HFFc6 (cell line): ENCODE measurements at regions not wholly inside any gene's neighbourhood (a gene's known extent, or its start where the extent isn't known, plus 50 kb on each side); places are given as distances from the start of the nearest gene placed in this dataset.

Experiments used
- DNase-seq: peaks from one replicate; pipeline ENCODE4 v3.0.0-alpha.2; 2018
- H3K27ac Mint-ChIP-seq: 2 replicates; pipeline ENCODE4 v1.8.0; 2020; ENCODE audit warnings: mild to moderate bottlenecking, mixed read lengths
- H3K27me3 Mint-ChIP-seq: 2 replicates; pipeline ENCODE4 v1.8.0; 2021; ENCODE audit warnings: mild to moderate bottlenecking, moderate library complexity, mixed read lengths; ENCODE audit not compliant: insufficient read depth
- H3K36me3 Mint-ChIP-seq: 2 replicates; pipeline ENCODE4 v1.8.0; 2021; ENCODE audit warnings: low read depth, mixed read lengths
- H3K4me1 Mint-ChIP-seq: 2 replicates; pipeline ENCODE4 v1.8.0; 2020; ENCODE audit warnings: low read depth, mixed read lengths
- H3K4me3 Mint-ChIP-seq: 2 replicates; pipeline ENCODE4 v1.8.0; 2020; ENCODE audit warnings: mild to moderate bottlenecking, moderate library complexity, mixed read lengths
- H3K9me3 Mint-ChIP-seq: 2 replicates; pipeline ENCODE4 v1.8.0; 2020; ENCODE audit warnings: mild to moderate bottlenecking, mixed read lengths
- CTCF ChIP-seq: fragments of 200-600 bp; sonication (generic); IDR thresholded peaks from 2 replicates; pipeline ENCODE4 v1.5.0; 2021; ENCODE audit warnings: antibody characterized with exemption, mild to moderate bottlenecking

- DNase-seq, result peak; percentile 14
- TF ChIP-seq CTCF, result no peak
- Mint-ChIP-seq H3K4me1 (peaks cover 37% of the 10 kb centered on the region), H3K27ac (peak overlapping the region; percentile 87), H3K36me3 (no peaks in the 10 kb centered on the region), H3K27me3 (no peaks in the 10 kb centered on the region), H3K9me3 (no peaks in the 10 kb centered on the region), H3K4me3 (peak overlapping the region; percentile 80; the same call in 1 of the 2 replicates)
Observed at GRCh38 chr20:61185181-61185580, 66.9 kb upstream of the CDH4 start.

- H3K36me3 Mint-ChIP-seq, result no peaks in the 10 kb centered on the region
- H3K27ac Mint-ChIP-seq, result peak overlapping the region; percentile 87
- TF ChIP-seq CTCF, result peak; percentile 35; the same call in 1 of the 2 replicates
- peak overlapping the region; percentile 80 for H3K4me3 Mint-ChIP-seq
- no peaks in the 10 kb centered on the region for H3K9me3 Mint-ChIP-seq
- peaks cover 44% of the 10 kb centered on the region for H3K4me1 Mint-ChIP-seq
- peak; percentile 96 for DNase-seq
- no peaks in the 10 kb centered on the region for H3K27me3 Mint-ChIP-seq
Observed at GRCh38 chr20:61185841-61186601, 66.0 kb upstream of the CDH4 start.

DNA sequence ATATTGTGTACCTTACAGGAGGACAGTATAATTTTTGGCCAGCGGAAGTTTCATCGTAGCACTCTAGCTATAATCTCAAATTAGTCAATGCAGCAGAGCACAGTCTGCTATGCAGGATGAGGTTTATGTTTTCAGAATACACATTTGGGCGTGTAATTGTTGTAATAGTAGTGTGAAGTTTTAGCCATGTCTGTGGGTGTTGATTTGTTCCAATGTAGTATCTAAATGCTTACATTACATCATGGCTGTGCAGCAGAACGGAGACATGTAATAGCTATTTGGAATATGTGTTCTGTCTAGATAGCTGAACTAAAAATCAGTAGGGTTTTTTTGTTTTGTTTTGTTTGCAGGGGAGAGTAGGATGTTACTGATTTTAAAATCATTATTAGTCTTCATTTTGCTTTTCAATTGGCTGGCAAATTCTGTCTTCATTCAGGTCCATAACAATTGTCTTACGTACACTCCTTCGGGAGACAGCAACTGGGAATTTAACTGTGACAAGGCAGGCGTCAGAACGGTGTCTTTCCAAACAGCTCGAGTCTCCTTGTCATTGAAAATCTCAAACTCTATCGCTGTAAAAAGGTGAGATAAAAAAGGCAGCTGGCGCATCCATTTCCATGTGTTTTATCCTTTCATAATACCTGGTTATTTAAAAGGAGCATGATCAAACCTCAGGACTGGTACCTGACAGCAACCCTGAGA lies 65.1 kb upstream of the CDH4 start:
- Mint-ChIP-seq H3K4me1 (peaks cover 44% of the 10 kb centered on the region), H3K36me3 (no peaks in the 10 kb centered on the region), H3K4me3 (peak overlapping the region; percentile 80), H3K27ac (peak overlapping the region; percentile 87), H3K27me3 (no peaks in the 10 kb centered on the region), H3K9me3 (no peaks in the 10 kb centered on the region)
- TF ChIP-seq CTCF, result no peak
- no peak for DNase-seq

- Mint-ChIP-seq H3K4me1 (peaks cover 42% of the 10 kb centered on the region), H3K27ac (no peak overlapping the region), H3K36me3 (0 out of 2 replicates have a peak, but pooled peaks cover 5% of the 10 kb centered on the region), H3K9me3 (peaks cover 14% of the 10 kb centered on the region), H3K27me3 (peaks cover 3% of the 10 kb centered on the region; the same call in 1 of the 2 replicates), H3K4me3 (no peak overlapping the region)
- TF ChIP-seq CTCF, result no peak
- DNase-seq, result no peak
Observed at GRCh38 chr20:61189534-61189933, 62.5 kb upstream of the CDH4 start.

- Mint-ChIP-seq H3K4me1 (peaks cover 26% of the 10 kb centered on the region), H3K27me3 (peaks cover 5% of the 10 kb centered on the region; the same call in 1 of the 2 replicates), H3K9me3 (peaks cover 15% of the 10 kb centered on the region), H3K36me3 (0 out of 2 replicates have a peak, but pooled peaks cover 5% of the 10 kb centered on the region), H3K4me3 (no peak overlapping the region), H3K27ac (no peak overlapping the region)
- no peak for DNase-seq
- no peak for TF ChIP-seq CTCF
Observed at GRCh38 chr20:61191096-61191495, 61.0 kb upstream of the CDH4 start.
